Kidney (tissue), 13 donors: ENCODE measurements at regions not wholly inside any gene's neighbourhood (a gene's known extent, or its start where the extent isn't known, plus 50 kb on each side); places are given as distances from the start of the nearest gene placed in this dataset.

Experiments used
- DNase-seq, 5 donors: peaks; one replicate each; pipeline ENCODE4 v3.0.0-alpha.2; 2013 to 2020
- FAIRE-seq: peaks from 2 replicates; lab custom pipeline; 2012; peaks lifted over from hg19 to GRCh38; lab: Jason Lieb, UNC
- H3K27ac ChIP-seq, 2 donors: one replicate each; pipeline ENCODE4 v1.7.0; 2013; ENCODE audit warnings: low read depth in 2 of 2, low read length in 2 of 2, inconsistent platforms in 1 of 2
- H3K27me3 ChIP-seq: one replicate; pipeline ENCODE4 v1.7.1; 2013; ENCODE audit warnings: low read length, inconsistent platforms; ENCODE audit not compliant: control insufficient read depth, insufficient read depth
- H3K36me3 ChIP-seq, 3 donors: one replicate each; pipeline versions ENCODE4 v1.7.0 to v1.7.1; 2013; ENCODE audit warnings: low read length in 3 of 3, control low read depth in 1 of 3, inconsistent platforms in 1 of 3; ENCODE audit not compliant: insufficient read depth in 3 of 3, control insufficient read depth in 2 of 3
- H3K4me1 ChIP-seq, 3 donors: one replicate each; pipeline versions ENCODE4 v1.7.0 to v1.7.1; 2013; ENCODE audit warnings: low read length in 3 of 3, inconsistent platforms in 1 of 3, low read depth in 1 of 3; ENCODE audit not compliant: control insufficient read depth in 2 of 3, insufficient read depth in 2 of 3
- H3K4me3 ChIP-seq, 3 donors: one replicate each; pipeline versions ENCODE4 v1.7.0 to v1.8.1; 2013; ENCODE audit warnings: low read length in 3 of 3, control low read depth in 1 of 3, inconsistent platforms in 1 of 3
- H3K9ac ChIP-seq, 3 donors: one replicate each; pipeline versions ENCODE4 v1.7.0 to v1.7.1; 2013; ENCODE audit warnings: low read length in 3 of 3, control low read depth in 1 of 3, inconsistent platforms in 1 of 3
- H3K9me3 ChIP-seq, 3 donors: one replicate each; pipeline versions ENCODE4 v1.7.0 to v1.7.1; 2013; ENCODE audit warnings: low read length in 3 of 3, control low read depth in 1 of 3, inconsistent platforms in 1 of 3; ENCODE audit not compliant: control insufficient read depth in 2 of 3, insufficient read depth in 1 of 3
- intact Hi-C: fragments of 100-400 bp; cut with DNase I; formaldehyde crosslinking; loops from one replicate; pipeline ENCODE4 v1.11.1; 2022
- TF ChIP-seq, protein P1 (sequence below): IDR thresholded peaks from 3 replicates; pipeline ENCODE4 v1.5.1; 2012; ENCODE audit warnings: mild to moderate bottlenecking, moderate library complexity, borderline replicate concordance; ENCODE audit not compliant: insufficient read depth; ENCODE audit errors: extremely low read depth
- donor health status: control.
- donor health status: control.
- donor health status: control.
- donor health status: control.
- donor health status: control.
- donor health status: DM: yes; HTN: yes; CAD: no.
- donor health status: Normal renal cell carcinoma (clear cell type).

DNA sequence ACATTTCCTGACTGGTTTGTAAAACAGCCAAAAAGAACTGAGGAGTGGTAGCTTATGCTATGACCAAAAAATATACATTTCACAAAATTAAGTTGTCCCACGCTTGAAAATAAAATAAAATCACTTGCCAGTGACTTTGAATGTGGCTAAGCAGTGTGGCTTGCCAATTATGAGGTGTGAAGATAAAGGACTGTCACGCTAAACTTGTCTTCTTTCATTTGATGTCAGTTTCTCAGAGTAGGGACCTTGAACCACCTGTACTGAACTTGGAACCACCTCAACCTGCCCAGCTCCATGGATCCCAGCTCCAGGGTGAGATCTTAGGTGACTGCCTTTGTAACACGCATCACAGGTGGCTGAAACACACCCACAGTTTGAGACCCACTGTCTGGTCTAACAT, 113.7 kb upstream of the TBL1X start:
- no peaks in the 10 kb centered on the region for H3K4me1 ChIP-seq
- no peak overlapping the region for H3K9ac ChIP-seq
- H3K36me3 ChIP-seq = no peaks in the 10 kb centered on the region
- no peak overlapping the region for H3K4me3 ChIP-seq
- intact Hi-C loops = no loop called here
- FAIRE-seq (no peak), DNase-seq (no peak)
- TF ChIP-seq, protein P1, sequence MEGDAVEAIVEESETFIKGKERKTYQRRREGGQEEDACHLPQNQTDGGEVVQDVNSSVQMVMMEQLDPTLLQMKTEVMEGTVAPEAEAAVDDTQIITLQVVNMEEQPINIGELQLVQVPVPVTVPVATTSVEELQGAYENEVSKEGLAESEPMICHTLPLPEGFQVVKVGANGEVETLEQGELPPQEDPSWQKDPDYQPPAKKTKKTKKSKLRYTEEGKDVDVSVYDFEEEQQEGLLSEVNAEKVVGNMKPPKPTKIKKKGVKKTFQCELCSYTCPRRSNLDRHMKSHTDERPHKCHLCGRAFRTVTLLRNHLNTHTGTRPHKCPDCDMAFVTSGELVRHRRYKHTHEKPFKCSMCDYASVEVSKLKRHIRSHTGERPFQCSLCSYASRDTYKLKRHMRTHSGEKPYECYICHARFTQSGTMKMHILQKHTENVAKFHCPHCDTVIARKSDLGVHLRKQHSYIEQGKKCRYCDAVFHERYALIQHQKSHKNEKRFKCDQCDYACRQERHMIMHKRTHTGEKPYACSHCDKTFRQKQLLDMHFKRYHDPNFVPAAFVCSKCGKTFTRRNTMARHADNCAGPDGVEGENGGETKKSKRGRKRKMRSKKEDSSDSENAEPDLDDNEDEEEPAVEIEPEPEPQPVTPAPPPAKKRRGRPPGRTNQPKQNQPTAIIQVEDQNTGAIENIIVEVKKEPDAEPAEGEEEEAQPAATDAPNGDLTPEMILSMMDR = no peak
- H3K27ac ChIP-seq = no peak overlapping the region
- H3K27me3 ChIP-seq = peaks cover 2% of the 10 kb centered on the region
- H3K9me3 ChIP-seq = no peaks in the 10 kb centered on the region

DNA sequence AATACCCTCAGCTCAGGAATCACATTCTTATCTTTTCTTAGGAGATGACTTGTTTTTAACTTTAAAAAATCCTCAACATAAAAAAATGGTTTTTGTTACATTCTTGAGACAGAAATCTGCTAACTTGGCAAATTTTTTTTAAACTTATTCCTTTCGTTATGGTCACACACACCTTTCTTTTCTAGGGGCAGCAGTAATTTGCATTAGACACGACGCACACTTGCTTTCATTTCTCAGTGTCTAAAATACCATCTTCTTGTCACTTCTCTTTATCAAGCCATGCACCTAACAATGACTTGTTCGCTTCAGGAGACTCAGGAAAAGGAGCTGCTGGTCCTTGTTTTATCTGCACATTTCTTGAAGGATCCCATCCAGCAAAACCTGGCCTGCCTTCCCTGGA, 112.6 kb upstream of the TBL1X start:
- no peak overlapping the region for H3K4me3 ChIP-seq
- no peak overlapping the region for H3K27ac ChIP-seq
- H3K4me1 ChIP-seq = no peaks in the 10 kb centered on the region
- DNase-seq (no peak), FAIRE-seq (peak; percentile 29)
- peaks cover 2% of the 10 kb centered on the region for H3K27me3 ChIP-seq
- intact Hi-C loops = no loop called here
- no peaks in the 10 kb centered on the region for H3K9me3 ChIP-seq
- TF ChIP-seq, protein P1 = no peak
- no peaks in the 10 kb centered on the region for H3K36me3 ChIP-seq
- no peak overlapping the region for H3K9ac ChIP-seq

DNA sequence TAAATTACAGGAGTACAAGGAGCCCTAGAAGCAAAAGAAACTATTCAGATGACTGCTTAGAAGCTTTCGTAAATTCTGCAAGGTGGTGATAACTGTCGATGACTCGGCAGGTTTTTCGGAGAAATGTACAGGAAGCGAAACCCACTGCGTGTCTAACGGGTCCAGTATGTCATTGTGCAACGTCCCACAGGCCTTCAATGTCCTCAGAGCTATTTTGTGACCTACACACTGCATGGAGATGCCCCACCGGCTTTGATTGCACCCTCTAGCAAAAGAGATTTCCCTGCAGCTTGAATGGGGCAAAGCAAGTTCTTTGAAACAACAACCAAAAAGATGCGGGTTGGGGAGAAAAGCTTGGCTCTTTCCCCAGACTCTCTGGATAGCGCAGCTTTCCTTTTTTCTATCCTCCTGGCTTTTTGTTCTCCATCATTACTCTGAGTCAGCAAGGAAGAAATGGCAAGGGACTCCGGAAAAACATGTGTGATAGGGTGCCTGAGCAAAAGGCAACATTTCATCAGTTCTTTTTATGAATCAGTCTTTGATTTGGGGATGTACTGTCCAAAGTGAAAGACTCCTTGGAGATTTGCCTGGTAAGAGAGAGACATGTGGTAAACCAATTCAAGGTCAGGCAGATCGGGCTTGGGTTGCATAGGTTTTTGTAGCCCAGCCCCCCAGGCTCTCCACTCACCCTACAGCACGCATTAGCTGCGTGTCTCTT, 112.0 kb upstream of the TBL1X start:
- H3K9ac ChIP-seq = no peak overlapping the region
- no peak overlapping the region for H3K27ac ChIP-seq
- H3K9me3 ChIP-seq = no peaks in the 10 kb centered on the region
- TF ChIP-seq, protein P1 = no peak
- intact Hi-C loops = no loop called here
- H3K4me1 ChIP-seq = no peaks in the 10 kb centered on the region
- no peaks in the 10 kb centered on the region for H3K36me3 ChIP-seq
- H3K4me3 ChIP-seq = no peak overlapping the region
- FAIRE-seq (no peak), DNase-seq (no peak)
- H3K27me3 ChIP-seq = peaks cover 2% of the 10 kb centered on the region

DNA sequence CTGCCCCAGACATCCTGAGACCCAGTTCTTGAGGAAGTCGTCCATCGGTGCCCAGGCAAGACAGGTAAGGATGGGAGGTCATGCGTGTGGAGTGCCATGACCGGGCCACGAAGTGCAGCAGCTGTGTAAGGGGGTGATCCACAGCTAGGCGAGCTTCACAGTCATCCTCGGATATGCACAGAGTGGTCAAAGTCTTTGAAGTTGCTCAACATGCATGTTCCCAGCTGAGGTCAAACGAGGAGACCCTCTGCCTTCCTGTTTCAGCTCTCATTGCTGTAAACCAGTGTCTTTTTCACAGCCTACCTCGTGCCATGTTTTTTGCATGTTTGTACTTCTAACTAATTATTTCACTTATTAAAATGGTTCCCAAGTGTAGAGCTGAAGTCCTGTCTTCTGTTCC, 109.9 kb upstream of the TBL1X start:
- Histone ChIP-seq H3K9me3 (no peaks in the 10 kb centered on the region), H3K27ac (no peak overlapping the region), H3K36me3 (no peaks in the 10 kb centered on the region), H3K27me3 (peaks cover 2% of the 10 kb centered on the region), H3K9ac (no peak overlapping the region), H3K4me3 (no peak overlapping the region), H3K4me1 (no peaks in the 10 kb centered on the region)
- DNase-seq = no peak
- intact Hi-C loops = no loop called here
- no peak for FAIRE-seq
- TF ChIP-seq, protein P1 = no peak
